HepG2 (cell line): ENCODE measurements at regions not wholly inside any gene's neighbourhood (a gene's known extent, or its start where the extent isn't known, plus 50 kb on each side); places are given as distances from the start of the nearest gene placed in this dataset.

Source experiments
- ATAC-seq: fragments of 200-7000 bp; cut with Tn5 transposase; 3 replicates; pipeline ENCODE4 v1.9.1; 2020; ENCODE audit warnings: mild to moderate bottlenecking, moderate library complexity
- BruUV-seq: library from RNA; stranded (reverse); fragments of 400-500 nt; replicated peaks from 2 replicates; lab custom pipeline; 2021; lab: Mats Ljungman, UMichigan
- CTCF ChIA-PET: fragments of 300-600 bp; formaldehyde crosslinking; extraction: SDS; loops from one replicate; lab custom pipeline; 2021; ENCODE audit warnings: low total read pairs, inconsistent platforms, low intra/inter-chr PET ratio; lab: Yijun Ruan, JAX
- POLR2A ChIA-PET: fragments of 350-600 bp; sonication (Branson Sonifier 250); formaldehyde crosslinking; loops from one replicate; lab custom pipeline; 2020; ENCODE audit warnings: antibody characterized with exemption, inconsistent platforms; lab: Yijun Ruan, JAX
- DNase-seq: peaks from one replicate; pipeline ENCODE4 v3.0.0-alpha.2; 2015; ENCODE audit warnings: low spot score
- FAIRE-seq: peaks from 3 replicates; lab custom pipeline; 2011; peaks lifted over from hg19 to GRCh38; lab: Jason Lieb, UNC
- H2AFZ ChIP-seq: one replicate; pipeline ENCODE4 v1.6.1; 2011; ENCODE audit warnings: low read length, inconsistent platforms
- H3K27ac ChIP-seq: fragments of 300-600 bp; 3 replicates; pipeline ENCODE4 v1.8.0; 2011; ENCODE audit warnings: mixed run types, mild to moderate bottlenecking, mixed read lengths, low read length, inconsistent platforms; ENCODE audit not compliant: insufficient read depth; ENCODE audit errors: extremely low read length
- H3K27me3 ChIP-seq, 2 experiments: fragments of 200-600 bp in 1 of 2; 2 replicates in 1 of 2; 3 replicates in 1 of 2; pipeline versions ENCODE4 v1.6.0 to v1.8.0; 2011; ENCODE audit warnings: low read length in 2 of 2, mild to moderate bottlenecking in 2 of 2, moderate library complexity in 2 of 2, inconsistent platforms in 1 of 2; ENCODE audit not compliant: insufficient read depth in 2 of 2, control insufficient read depth in 1 of 2
- H3K36me3 ChIP-seq, 2 experiments: fragments of 200-600 bp in 1 of 2; replicated peaks in 1 of 2; 2 replicates in 1 of 2; 3 replicates in 1 of 2; pipeline versions ENCODE4 v1.5.1 to v1.8.0; 2011; ENCODE audit warnings: low read length in 2 of 2, inconsistent platforms in 1 of 2; ENCODE audit not compliant: insufficient read depth in 2 of 2, control insufficient read depth in 1 of 2
- H3K4me1 ChIP-seq: 2 replicates; pipeline ENCODE4 v1.5.1; 2012; ENCODE audit warnings: low read length, inconsistent platforms; ENCODE audit not compliant: insufficient read depth
- H3K4me2 ChIP-seq: 2 replicates; pipeline ENCODE4 v1.6.0; 2011; ENCODE audit warnings: low read depth, low read length, inconsistent platforms
- H3K4me3 ChIP-seq, 3 experiments: fragments of 200-600 bp in 1 of 3; sonication (generic), shearing (Covaris generic) in 1 of 3; replicated peaks in 1 of 3; 2 replicates each; pipeline ENCODE4 v1.5.1; 2011 to 2016; ENCODE audit warnings: low read length in 3 of 3, inconsistent platforms in 2 of 3, low read depth in 2 of 3, mild to moderate bottlenecking in 2 of 3, control low read depth in 1 of 3, mixed read lengths in 1 of 3; ENCODE audit not compliant: insufficient read depth in 1 of 3
- H3K79me2 ChIP-seq: one replicate; pipeline ENCODE4 v1.6.1; 2011; ENCODE audit warnings: low read length, inconsistent platforms; ENCODE audit not compliant: insufficient read depth
- H3K9ac ChIP-seq: 2 replicates; pipeline ENCODE4 v1.6.0; 2011; ENCODE audit warnings: mild to moderate bottlenecking, low read depth, low read length, inconsistent platforms; ENCODE audit not compliant: insufficient read depth
- H3K9me3 ChIP-seq: 2 replicates; pipeline ENCODE4 v1.5.1; 2012; ENCODE audit warnings: mild to moderate bottlenecking, low read length
- H4K20me1 ChIP-seq: 2 replicates; pipeline ENCODE4 v1.6.0; 2011; ENCODE audit warnings: inconsistent platforms, mild to moderate bottlenecking, low read length, moderate library complexity; ENCODE audit not compliant: insufficient read depth
- CENPT ChIP-seq: sonication (generic); formaldehyde crosslinking; IDR thresholded peaks from 2 replicates; pipeline ENCODE4 v1.8.0; 2022; ENCODE audit warnings: low read depth, mild to moderate bottlenecking, moderate library complexity, missing genetic modification reagents
- FOXM1 ChIP-seq: sonication (generic); formaldehyde crosslinking; IDR thresholded peaks from 2 replicates; pipeline ENCODE4 v1.5.0; 2020; ENCODE audit warnings: missing genetic modification reagents
- PHB2 ChIP-seq: fragments of 450-650 bp; IDR thresholded peaks from 2 replicates; pipeline ENCODE4 v1.6.1; 2018; ENCODE audit not compliant: partially characterized antibody
- RARA ChIP-seq: IDR thresholded peaks from 2 replicates; pipeline ENCODE4 v1.6.1; 2016; ENCODE audit warnings: missing genetic modification reagents, missing compliant biosample characterization
- RARG ChIP-seq: sonication (generic); formaldehyde crosslinking; IDR thresholded peaks from 2 replicates; pipeline ENCODE4 v1.4.0; 2020; ENCODE audit warnings: low read depth, mild to moderate bottlenecking, missing genetic modification reagents
- SALL2 ChIP-seq: sonication (generic); formaldehyde crosslinking; IDR thresholded peaks from 2 replicates; pipeline ENCODE4 v1.8.1; 2023; ENCODE audit warnings: mild to moderate bottlenecking, missing genetic modification reagents, inconsistent platforms
- SMAD9 ChIP-seq: sonication (generic); formaldehyde crosslinking; IDR thresholded peaks from 2 replicates; pipeline ENCODE4 v1.5.1; 2020; ENCODE audit warnings: mild to moderate bottlenecking, missing genetic modification reagents
- SSRP1 ChIP-seq: IDR thresholded peaks from 2 replicates; pipeline ENCODE4 v1.6.1; 2016; ENCODE audit warnings: control low read depth
- THAP11 ChIP-seq: IDR thresholded peaks from 2 replicates; pipeline ENCODE4 v1.6.1; 2016; ENCODE audit warnings: missing biosample characterization, missing genetic modification reagents
- TMF1 ChIP-seq: sonication (generic); formaldehyde crosslinking; IDR thresholded peaks from 2 replicates; pipeline ENCODE4 v1.8.1; 2022; ENCODE audit warnings: low read depth, missing genetic modification reagents
- ZBTB42 ChIP-seq: sonication (generic); formaldehyde crosslinking; IDR thresholded peaks from 2 replicates; pipeline ENCODE4 v1.5.0; 2020; ENCODE audit warnings: mild to moderate bottlenecking, missing genetic modification reagents
- ZNF253 ChIP-seq: sonication (generic); formaldehyde crosslinking; IDR thresholded peaks from 2 replicates; pipeline ENCODE4 v1.8.0; 2022; ENCODE audit warnings: mild to moderate bottlenecking, missing genetic modification reagents, borderline replicate concordance
- ZNF383 ChIP-seq: sonication (generic); formaldehyde crosslinking; IDR thresholded peaks from 2 replicates; pipeline ENCODE4 v1.4.0; 2020; ENCODE audit warnings: missing genetic modification reagents, mild to moderate bottlenecking, borderline replicate concordance
- ZNF766 ChIP-seq: sonication (generic); formaldehyde crosslinking; IDR thresholded peaks from 2 replicates; pipeline ENCODE4 v1.5.0; 2020; ENCODE audit warnings: missing genetic modification reagents, borderline replicate concordance
- in situ Hi-C: cut with HindIII; loops from 2 replicates; pipeline ENCODE4 v1.10.0; 2017; ENCODE audit warnings: low pct_unique_long_range_greater_than_20kb; ENCODE audit not compliant: extremely low pct_ligation_motif_present
- intact Hi-C: fragments of 100-400 bp; cut with micrococcal nuclease; formaldehyde crosslinking; loops from one replicate; pipeline ENCODE4 v1.10.0; 2022; ENCODE audit not compliant: unreplicated experiment

DNA sequence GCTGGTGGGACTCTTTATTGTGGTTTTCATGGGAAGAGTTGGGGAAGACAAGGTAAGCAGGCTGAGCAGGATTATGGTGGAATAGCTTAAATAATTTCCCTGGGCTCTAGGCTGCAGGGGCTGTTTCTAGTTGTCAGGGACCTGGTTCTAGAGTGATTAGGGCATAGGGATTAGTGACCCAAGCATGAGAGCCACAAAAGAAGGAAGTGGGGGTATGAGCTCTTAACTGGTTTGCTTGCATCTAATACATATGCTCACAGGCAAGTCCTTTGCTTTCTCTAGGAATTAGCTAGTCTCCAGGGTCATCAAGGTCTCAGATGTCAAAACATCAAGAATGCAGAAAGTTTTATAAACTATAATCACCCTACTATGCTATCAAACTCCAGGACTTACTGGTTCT is 67.5 kb upstream of the NRN1 start:
- no peaks in the 10 kb centered on the region for H3K79me2 ChIP-seq
- no peaks in the 10 kb centered on the region for H3K9me3 ChIP-seq
- in situ Hi-C loops: no loop called here
- no TSS peak for BruUV-seq
- no peak overlapping the region for H3K4me3 ChIP-seq
- ATAC-seq (no peak), FAIRE-seq (no peak), DNase-seq (no peak)
- TF ChIP-seq RARG (CRISPR knock-in tag): no peak
- TF ChIP-seq TMF1 (CRISPR knock-in tag): no peak
- TF ChIP-seq CENPT (CRISPR knock-in tag): no peak
- no peak for TF ChIP-seq PHB2
- TF ChIP-seq ZNF766: no peak
- no peak for TF ChIP-seq THAP11 (CRISPR knock-in tag)
- TF ChIP-seq SSRP1 (CRISPR knock-in tag): no peak
- no peak for TF ChIP-seq ZNF383 (CRISPR knock-in tag)
- no peak for TF ChIP-seq ZBTB42 (CRISPR knock-in tag)
- no peak for TF ChIP-seq SALL2 (CRISPR knock-in tag)
- no peak for TF ChIP-seq SMAD9
- TF ChIP-seq FOXM1 (CRISPR knock-in tag): no peak
- no peak for TF ChIP-seq RARA (CRISPR knock-in tag)
- TF ChIP-seq ZNF253 (CRISPR knock-in tag): no peak
- H2AFZ ChIP-seq: no peak overlapping the region
- no peak overlapping the region for H3K27ac ChIP-seq
- intact Hi-C loops: no loop called here
- no peak overlapping the region for H3K4me2 ChIP-seq
- no peaks in the 10 kb centered on the region for H4K20me1 ChIP-seq
- no peaks in the 10 kb centered on the region for H3K4me1 ChIP-seq
- POLR2A ChIA-PET: no interaction called here
- no peaks in the 10 kb centered on the region for H3K27me3 ChIP-seq
- CTCF ChIA-PET: no interaction called here
- no peak overlapping the region for H3K9ac ChIP-seq
- H3K36me3 ChIP-seq: no peaks in the 10 kb centered on the region
